H9 (cell line): ENCODE measurements at regions not wholly inside any gene's neighbourhood (a gene's known extent, or its start where the extent isn't known, plus 50 kb on each side); places are given as distances from the start of the nearest gene placed in this dataset.

Source experiments
- DNase-seq: peaks from one replicate; pipeline ENCODE4 v3.0.0-alpha.2; 2017
- H2AFZ ChIP-seq: one replicate; pipeline ENCODE4 v1.6.1; 2013; ENCODE audit warnings: mild to moderate bottlenecking, low read length, control low read depth, moderate library complexity
- H2AK5ac ChIP-seq: 2 replicates; pipeline ENCODE4 v1.6.1; 2013; ENCODE audit warnings: low read length, control low read depth, mixed read lengths; ENCODE audit not compliant: insufficient read length
- H2BK120ac ChIP-seq: one replicate; pipeline ENCODE4 v1.6.1; 2013; ENCODE audit warnings: low read depth, mild to moderate bottlenecking, low read length, control low read depth, inconsistent platforms; ENCODE audit not compliant: poor library complexity, severe bottlenecking
- H2BK12ac ChIP-seq: 2 replicates; pipeline ENCODE4 v1.6.1; 2013; ENCODE audit warnings: low read length, control low read depth, mixed read lengths, low read depth; ENCODE audit not compliant: insufficient read length
- H2BK15ac ChIP-seq: 2 replicates; pipeline ENCODE4 v1.6.1; 2013; ENCODE audit warnings: low read depth, low read length, control low read depth
- H2BK20ac ChIP-seq: one replicate; pipeline ENCODE4 v1.6.1; 2013; ENCODE audit warnings: low read depth, mild to moderate bottlenecking, low read length, control low read depth, inconsistent platforms; ENCODE audit not compliant: poor library complexity, severe bottlenecking
- H2BK5ac ChIP-seq: 2 replicates; pipeline ENCODE4 v1.6.1; 2013; ENCODE audit warnings: low read length, control low read depth, mixed read lengths; ENCODE audit not compliant: insufficient read length
- H3K14ac ChIP-seq: 2 replicates; pipeline ENCODE4 v1.6.1; 2013; ENCODE audit warnings: low read length, control low read depth; ENCODE audit not compliant: insufficient read depth
- H3K18ac ChIP-seq: 2 replicates; pipeline ENCODE4 v1.6.1; 2013; ENCODE audit warnings: low read depth, mild to moderate bottlenecking, mixed read lengths, low read length, control low read depth; ENCODE audit not compliant: insufficient read length
- H3K23ac ChIP-seq: 2 replicates; pipeline ENCODE4 v1.6.1; 2013; ENCODE audit warnings: low read length, control low read depth, mixed read lengths, low read depth; ENCODE audit not compliant: insufficient read length
- H3K23me2 ChIP-seq: 2 replicates; pipeline ENCODE4 v1.6.1; 2013; ENCODE audit warnings: low read depth, mild to moderate bottlenecking, mixed read lengths, low read length, control low read depth; ENCODE audit not compliant: insufficient read length, poor library complexity, severe bottlenecking
- H3K27ac ChIP-seq: 2 replicates; pipeline ENCODE4 v1.5.1; 2013; ENCODE audit warnings: low read length, control low read depth, mixed read lengths, low read depth; ENCODE audit not compliant: insufficient read length
- H3K27me3 ChIP-seq: 2 replicates; pipeline ENCODE4 v1.6.1; 2013; ENCODE audit warnings: low read length, control low read depth, inconsistent platforms; ENCODE audit not compliant: insufficient read depth
- H3K4ac ChIP-seq: 2 replicates; pipeline ENCODE4 v1.6.1; 2013; ENCODE audit warnings: low read depth, mild to moderate bottlenecking, control low read depth, inconsistent platforms, low read length, moderate library complexity
- H3K4me1 ChIP-seq: 2 replicates; pipeline ENCODE4 v1.6.1; 2013; ENCODE audit warnings: low read length, control low read depth, inconsistent platforms; ENCODE audit not compliant: insufficient read depth
- H3K4me2 ChIP-seq: 2 replicates; pipeline ENCODE4 v1.6.1; 2013; ENCODE audit warnings: low read length, control low read depth, mixed read lengths; ENCODE audit not compliant: insufficient read length, insufficient read depth
- H3K56ac ChIP-seq: 2 replicates; pipeline ENCODE4 v1.6.1; 2013; ENCODE audit warnings: low read depth, mild to moderate bottlenecking, mixed read lengths, low read length, control low read depth; ENCODE audit not compliant: insufficient read length
- H3K79me1 ChIP-seq: 2 replicates; pipeline ENCODE4 v1.6.1; 2013; ENCODE audit warnings: low read depth, mild to moderate bottlenecking, moderate library complexity, low read length, control low read depth, inconsistent platforms; ENCODE audit not compliant: insufficient read depth, poor library complexity, severe bottlenecking
- H3K79me2 ChIP-seq: 2 replicates; pipeline ENCODE4 v1.6.1; 2013; ENCODE audit warnings: low read length, control low read depth, inconsistent platforms; ENCODE audit not compliant: insufficient read depth
- H3K9ac ChIP-seq: 2 replicates; pipeline ENCODE4 v1.6.1; 2013; ENCODE audit warnings: low read length, control low read depth, mixed read lengths; ENCODE audit not compliant: insufficient read length; ENCODE audit errors: extremely low read depth
- H3K9me3 ChIP-seq: one replicate; pipeline ENCODE4 v1.6.1; 2013; ENCODE audit warnings: low read depth, low read length, inconsistent platforms; ENCODE audit not compliant: control insufficient read depth
- H3T11ph ChIP-seq: one replicate; pipeline ENCODE4 v1.6.1; 2013; ENCODE audit warnings: mild to moderate bottlenecking, low read length, control low read depth, inconsistent platforms
- H4K20me1 ChIP-seq: one replicate; pipeline ENCODE4 v1.6.1; 2013; ENCODE audit not compliant: control insufficient read depth, insufficient read length, insufficient read depth
- H4K5ac ChIP-seq: 2 replicates; pipeline ENCODE4 v1.6.1; 2013; ENCODE audit warnings: low read depth, mild to moderate bottlenecking, mixed read lengths, low read length, control low read depth; ENCODE audit not compliant: insufficient read length
- H4K8ac ChIP-seq: replicated peaks from 2 replicates; pipeline ENCODE4 v1.6.1; 2013; ENCODE audit warnings: low read length, control low read depth, mixed read lengths, low read depth; ENCODE audit not compliant: insufficient read length
- H4K91ac ChIP-seq: 2 replicates; pipeline ENCODE4 v1.6.1; 2013; ENCODE audit warnings: low read depth, mild to moderate bottlenecking, moderate library complexity, mixed read lengths, low read length, control low read depth; ENCODE audit not compliant: insufficient read length
- H3K27ac Mint-ChIP-seq, 3 experiments: 2 replicates in 2 of 3; 3 replicates in 1 of 3; pipeline ENCODE4 v1.8.0; 2020 to 2021; ENCODE audit warnings: mixed read lengths in 3 of 3, mild to moderate bottlenecking in 1 of 3, moderate library complexity in 1 of 3
- H3K27me3 Mint-ChIP-seq: 2 replicates; pipeline ENCODE4 v1.8.0; 2021; ENCODE audit warnings: low read depth, mild to moderate bottlenecking, moderate library complexity, mixed read lengths
- H3K36me3 Mint-ChIP-seq, 3 experiments: 2 replicates in 2 of 3; 3 replicates in 1 of 3; pipeline ENCODE4 v1.8.0; 2020 to 2021; ENCODE audit warnings: low read depth in 3 of 3, mixed read lengths in 3 of 3; ENCODE audit not compliant: insufficient read depth in 1 of 3
- H3K4me1 Mint-ChIP-seq, 2 experiments: 2 replicates each; pipeline ENCODE4 v1.8.0; 2020; ENCODE audit warnings: mixed read lengths in 2 of 2
- H3K4me3 Mint-ChIP-seq, 2 experiments: 2 replicates in 1 of 2; 3 replicates in 1 of 2; pipeline ENCODE4 v1.8.0; 2020 to 2021; ENCODE audit warnings: mild to moderate bottlenecking in 2 of 2, mixed read lengths in 2 of 2, moderate library complexity in 1 of 2
- H3K9me3 Mint-ChIP-seq, 2 experiments: 2 replicates in 1 of 2; 3 replicates in 1 of 2; pipeline ENCODE4 v1.8.0; 2020; ENCODE audit warnings: mild to moderate bottlenecking in 2 of 2, mixed read lengths in 2 of 2, moderate library complexity in 1 of 2
- CTCF ChIP-seq: fragments of 200-600 bp; sonication (generic); conservative IDR thresholded peaks from 3 replicates; pipeline ENCODE4 v1.8.0; 2021; ENCODE audit warnings: antibody characterized with exemption, mild to moderate bottlenecking
- WGBS: extraction: QIAGEN DNeasy Blood & Tissue Kit; methylation state at CpG from one replicate; pipeline ENCODE4 v1.1.7; 2013; ENCODE audit warnings: missing lambda C conversion rate, low lambda C conversion rate, mixed read lengths; ENCODE audit not compliant: insufficient read length; ENCODE audit errors: extremely low coverage; 5-methylcytosine and 5-hydroxymethylcytosine counted together

GRCh38 chr18:39007031-39007902 is 1441.7 kb upstream of the CELF4 start:
- Mint-ChIP-seq H3K4me3 (no peak overlapping the region), H3K36me3 (peaks cover 0 to 22% (median 5%) of the 10 kb centered on the region in 3 experiments; a peak in 5 of 7 replicates), H3K9me3 (peaks cover 14 to 17% of the 10 kb centered on the region in 2 experiments), H3K27me3 (no peaks in the 10 kb centered on the region; the same call in 1 of the 2 replicates), H3K27ac (no peak overlapping the region), H3K4me1 (peaks cover 4% of the 10 kb centered on the region in 2 experiments; a peak in 3 of 4 replicates)
- Histone ChIP-seq H3K56ac (no peak overlapping the region), H3K4me1 (no peaks in the 10 kb centered on the region), H3K4me2 (no peak overlapping the region), H3K4ac (no peak overlapping the region), H3K27ac (no peak overlapping the region), H3K27me3 (no peaks in the 10 kb centered on the region), H3K9ac (no peak overlapping the region), H4K8ac (no peak overlapping the region), H2BK12ac (no peak overlapping the region), H3K79me2 (no peaks in the 10 kb centered on the region), H3K14ac (no peak overlapping the region), H4K5ac (no peak overlapping the region), H3T11ph (no peak overlapping the region), H4K91ac (no peak overlapping the region), H2BK5ac (no peak overlapping the region), H2BK20ac (no peak overlapping the region), H2AFZ (no peak overlapping the region), H3K23me2 (no peaks in the 10 kb centered on the region), H2BK15ac (no peak overlapping the region), H2BK120ac (no peak overlapping the region), H3K23ac (no peak overlapping the region), H3K18ac (no peak overlapping the region), H4K20me1 (no peaks in the 10 kb centered on the region), H3K79me1 (no peaks in the 10 kb centered on the region), H3K9me3 (no peaks in the 10 kb centered on the region), H2AK5ac (no peak overlapping the region)
- no peak for TF ChIP-seq CTCF
- WGBS = no CpG with 5 or more reads among the region's 5 CpGs
- no peak for DNase-seq
